ENCODE measurements at regions not wholly inside any gene's neighbourhood (a gene's known extent, or its start where the extent isn't known, plus 50 kb on each side); places are given as distances from the start of the nearest gene placed in this dataset.
A peak's percentile ranks its signal among the peaks of the same experiment; 100 is the strongest.

DNA sequence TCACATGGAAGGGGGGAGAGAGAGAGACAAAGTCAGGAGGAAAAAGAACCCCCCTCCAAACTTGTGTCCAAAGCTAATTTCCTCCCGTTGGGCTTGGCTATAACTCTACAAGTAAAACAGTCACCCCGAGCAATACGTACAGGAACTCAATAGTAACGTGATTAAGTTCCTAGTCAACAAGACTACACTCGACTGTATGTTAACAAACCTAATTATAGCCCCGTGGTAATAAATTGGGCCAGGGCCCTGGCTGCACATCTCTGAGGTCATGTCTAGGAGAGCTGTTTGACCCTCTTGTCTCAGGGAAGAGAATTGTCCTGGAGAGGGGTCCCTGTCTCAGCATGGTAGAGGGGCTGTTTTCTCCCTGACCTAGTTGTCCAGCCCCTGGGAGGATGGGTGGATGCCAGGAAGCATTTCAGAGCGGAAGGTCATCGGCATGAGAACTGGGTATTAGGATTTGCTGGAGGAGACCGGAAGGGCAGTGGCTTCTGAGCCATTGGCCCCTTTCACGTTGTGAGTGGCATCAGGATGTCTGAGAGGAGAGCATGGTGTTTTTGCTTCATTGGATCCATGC, 60.2 kb upstream of the COMTD1 start:
- TF ChIP-seq, protein P1, sequence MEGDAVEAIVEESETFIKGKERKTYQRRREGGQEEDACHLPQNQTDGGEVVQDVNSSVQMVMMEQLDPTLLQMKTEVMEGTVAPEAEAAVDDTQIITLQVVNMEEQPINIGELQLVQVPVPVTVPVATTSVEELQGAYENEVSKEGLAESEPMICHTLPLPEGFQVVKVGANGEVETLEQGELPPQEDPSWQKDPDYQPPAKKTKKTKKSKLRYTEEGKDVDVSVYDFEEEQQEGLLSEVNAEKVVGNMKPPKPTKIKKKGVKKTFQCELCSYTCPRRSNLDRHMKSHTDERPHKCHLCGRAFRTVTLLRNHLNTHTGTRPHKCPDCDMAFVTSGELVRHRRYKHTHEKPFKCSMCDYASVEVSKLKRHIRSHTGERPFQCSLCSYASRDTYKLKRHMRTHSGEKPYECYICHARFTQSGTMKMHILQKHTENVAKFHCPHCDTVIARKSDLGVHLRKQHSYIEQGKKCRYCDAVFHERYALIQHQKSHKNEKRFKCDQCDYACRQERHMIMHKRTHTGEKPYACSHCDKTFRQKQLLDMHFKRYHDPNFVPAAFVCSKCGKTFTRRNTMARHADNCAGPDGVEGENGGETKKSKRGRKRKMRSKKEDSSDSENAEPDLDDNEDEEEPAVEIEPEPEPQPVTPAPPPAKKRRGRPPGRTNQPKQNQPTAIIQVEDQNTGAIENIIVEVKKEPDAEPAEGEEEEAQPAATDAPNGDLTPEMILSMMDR (conservative IDR thresholded peaks at IDR 0.05; ENCODE audit: low read depth, low read length): no peak
- DNase-seq (ENCODE audit: low read depth): no peak
- no peak overlapping the region for H3K4me3 ChIP-seq (ENCODE audit: low read length)

- TF ChIP-seq, protein P1 (conservative IDR thresholded peaks at IDR 0.05; ENCODE audit: low read depth, low read length): peak; percentile 15
- peak; percentile 65 for DNase-seq (ENCODE audit: low read depth)
- peak overlapping the region; percentile 62 for H3K4me3 ChIP-seq (ENCODE audit: low read length)
Measured at GRCh38 chr10:75294866-75295701, 59.3 kb upstream of the COMTD1 start.

- TF ChIP-seq, protein P1 (conservative IDR thresholded peaks at IDR 0.05; ENCODE audit: low read depth, low read length): no peak
- H3K4me3 ChIP-seq (ENCODE audit: low read length): peak overlapping the region; percentile 62
- no peak for DNase-seq (ENCODE audit: low read depth)
Measured at GRCh38 chr10:75294518-75294865, 58.7 kb upstream of the COMTD1 start.

DNA sequence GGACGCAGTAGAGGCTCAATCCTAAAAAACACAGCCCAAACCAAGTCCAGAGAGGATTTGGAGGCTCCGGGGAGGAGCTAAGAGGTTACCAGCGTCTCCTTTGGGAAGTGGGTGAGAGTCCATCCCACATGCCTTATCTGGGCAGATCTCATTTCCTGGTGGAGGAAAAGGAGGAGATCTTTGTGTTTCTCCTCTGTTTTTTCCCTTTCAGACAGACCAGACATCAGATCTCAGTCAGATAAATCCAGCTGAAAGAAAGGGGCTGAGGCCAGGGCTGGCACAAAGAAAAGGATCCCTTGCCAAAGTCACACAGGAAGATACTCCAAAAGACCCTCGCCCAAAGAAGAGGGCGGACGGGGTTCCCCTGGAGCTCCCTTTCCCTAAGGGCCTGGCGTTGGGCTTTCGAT, 58.3 kb upstream of the COMTD1 start:
- DNase-seq (ENCODE audit: low read depth): no peak
- TF ChIP-seq, protein P1 (conservative IDR thresholded peaks at IDR 0.05; ENCODE audit: low read depth, low read length): no peak
- no peak overlapping the region for H3K4me3 ChIP-seq (ENCODE audit: low read length)

DNA sequence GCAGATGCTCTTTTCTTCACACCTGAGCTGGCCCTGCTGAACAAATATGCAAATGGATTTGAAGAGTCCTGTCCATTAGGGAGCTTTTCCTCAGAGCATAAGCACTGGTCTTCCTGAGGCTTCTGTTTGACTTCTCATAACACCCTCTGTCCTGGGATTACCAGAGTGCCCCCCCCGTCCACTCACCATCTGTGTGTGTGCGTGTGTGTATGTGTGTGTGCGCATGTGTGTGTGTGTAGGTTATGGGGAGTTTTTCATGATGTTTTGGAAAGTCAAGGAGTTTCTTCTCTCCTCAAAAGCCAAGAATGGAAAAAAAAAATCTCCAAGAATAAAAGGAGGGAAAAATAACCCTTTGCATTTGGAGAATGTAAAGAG, 57.7 kb upstream of the COMTD1 start:
- TF ChIP-seq, protein P1 (conservative IDR thresholded peaks at IDR 0.05; ENCODE audit: low read depth, low read length): no peak
- DNase-seq (ENCODE audit: low read depth): no peak
- no peak overlapping the region for H3K4me3 ChIP-seq (ENCODE audit: low read length)

DNA sequence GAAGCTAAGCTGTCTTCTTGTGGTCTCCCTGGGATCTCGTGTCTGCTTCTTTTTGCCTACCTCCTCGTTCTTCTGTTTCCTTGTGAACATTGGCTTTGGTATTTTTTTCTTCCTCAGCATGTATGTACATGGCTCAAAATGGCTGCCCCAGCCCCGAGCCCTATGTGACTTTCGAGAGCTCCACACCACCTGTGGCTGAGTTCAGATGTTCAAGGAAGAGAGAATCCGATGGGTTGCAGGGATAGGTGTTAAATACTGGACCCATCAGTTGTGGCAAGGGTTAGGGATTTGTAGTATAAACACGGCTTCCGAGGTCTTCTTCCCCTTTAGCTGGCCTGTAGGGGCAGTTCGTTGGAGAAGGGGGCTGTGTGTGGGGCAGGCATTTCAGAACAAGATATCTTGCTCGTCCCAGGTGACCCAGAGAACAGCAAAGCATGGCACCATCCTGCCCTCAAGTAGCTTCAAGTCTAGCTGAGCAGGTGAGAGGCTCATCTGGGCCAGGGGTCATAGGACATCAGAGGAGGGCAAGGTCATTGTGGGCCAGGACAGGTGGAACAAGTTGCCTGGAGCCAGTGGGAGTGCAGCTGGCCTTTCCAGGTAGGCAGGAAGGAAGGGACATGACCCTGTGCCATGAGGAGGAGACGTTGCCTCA, 57.2 kb upstream of the COMTD1 start:
- no peak for DNase-seq (ENCODE audit: low read depth)
- TF ChIP-seq, protein P1 (conservative IDR thresholded peaks at IDR 0.05; ENCODE audit: low read depth, low read length): no peak
- no peak overlapping the region for H3K4me3 ChIP-seq (ENCODE audit: low read length)

Measured in retinal pigment epithelial cell (primary cell).